Ovary (tissue), 3 donors: ENCODE measurements at regions not wholly inside any gene's neighbourhood (a gene's known extent, or its start where the extent isn't known, plus 50 kb on each side); places are given as distances from the start of the nearest gene placed in this dataset.

ENCODE experiments used
- CTCF ChIP-seq, 3 donors: fragments of 450-650 bp in 2 of 3; fragments of 200-600 bp in 1 of 3; IDR thresholded peaks; one replicate each; pipeline versions ENCODE4 v1.5.1 to v1.8.0; 2016 to 2022; ENCODE audit warnings: antibody characterized with exemption in 3 of 3, mild to moderate bottlenecking in 1 of 3
- EP300 ChIP-seq: sonication (generic); formaldehyde crosslinking; IDR thresholded peaks from one replicate; pipeline ENCODE4 v1.6.1; 2017; ENCODE audit warnings: antibody characterized with exemption
- POLR2A ChIP-seq: fragments of 450-650 bp; IDR thresholded peaks from one replicate; pipeline ENCODE4 v1.6.1; 2017; ENCODE audit warnings: antibody characterized with exemption, mild to moderate bottlenecking, moderate library complexity
- donor health status: DM: no; HTN: no; CAD: no.

- TF ChIP-seq EP300 (no peak), POLR2A (no peak), CTCF (IDR thresholded peaks at IDR 0.05) (no peak)
Measured at GRCh38 chr10:36248304-36248981, 606.3 kb upstream of the FZD8 start.
